Upper lobe of left lung (tissue), 4 donors: ENCODE measurements at regions not wholly inside any gene's neighbourhood (a gene's known extent, or its start where the extent isn't known, plus 50 kb on each side); places are given as distances from the start of the nearest gene placed in this dataset.

Source experiments
- EP300 ChIP-seq, 4 donors: sonication (generic); formaldehyde crosslinking; IDR thresholded peaks; one replicate each; pipeline ENCODE4 v1.5.1; 2017; ENCODE audit warnings: antibody characterized with exemption in 4 of 4, control low read depth in 2 of 4
- POLR2A ChIP-seq, 4 donors: fragments of 450-650 bp; IDR thresholded peaks; one replicate each; pipeline ENCODE4 v1.5.1; 2016 to 2017; ENCODE audit warnings: antibody characterized with exemption in 4 of 4, mild to moderate bottlenecking in 2 of 4
- POLR2AphosphoS5 ChIP-seq, 2 donors: sonication (generic); formaldehyde crosslinking; IDR thresholded peaks; one replicate each; pipeline ENCODE4 v1.5.1; 2017; ENCODE audit warnings: antibody characterized with exemption in 2 of 2
- TF ChIP-seq, protein P1 (sequence below), 6 experiments: fragments of 450-650 bp in 4 of 6; fragments of 200-600 bp in 2 of 6; sonication (generic) in 2 of 6; IDR thresholded peaks; one replicate each; pipeline ENCODE4 v1.5.1; 2016 to 2019; ENCODE audit warnings: antibody characterized with exemption in 6 of 6

DNA sequence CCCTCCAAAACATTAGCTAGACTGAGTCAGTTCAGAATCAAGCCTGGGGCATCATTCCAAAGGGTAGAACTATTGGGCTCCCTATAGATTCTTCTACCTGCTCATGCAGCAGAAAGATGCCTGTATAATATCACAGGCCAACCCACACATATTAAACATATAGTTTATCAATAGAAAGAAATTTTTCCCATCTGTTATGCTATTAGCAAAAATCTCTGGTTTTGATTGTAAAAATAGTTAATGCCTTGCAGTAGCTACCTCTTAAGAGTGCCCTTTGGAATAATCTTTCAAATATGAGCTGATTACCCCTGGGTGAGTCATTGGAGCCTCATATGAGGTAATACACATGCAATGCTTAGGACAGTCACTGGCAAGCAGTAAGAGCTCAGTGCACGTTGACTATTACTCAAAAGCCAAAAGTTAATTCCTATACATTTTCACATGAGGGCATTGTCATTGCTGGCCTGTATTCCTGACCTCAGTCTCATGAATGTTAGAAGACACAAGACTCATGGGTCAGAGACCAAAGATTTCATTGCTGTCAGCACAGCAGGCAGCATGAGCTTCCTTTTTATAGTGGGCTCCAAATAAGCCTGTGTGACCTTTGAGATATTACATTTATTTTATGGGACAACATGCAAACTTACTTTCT is 180.0 kb downstream of the FGFR2 start:
- TF ChIP-seq, protein P1, sequence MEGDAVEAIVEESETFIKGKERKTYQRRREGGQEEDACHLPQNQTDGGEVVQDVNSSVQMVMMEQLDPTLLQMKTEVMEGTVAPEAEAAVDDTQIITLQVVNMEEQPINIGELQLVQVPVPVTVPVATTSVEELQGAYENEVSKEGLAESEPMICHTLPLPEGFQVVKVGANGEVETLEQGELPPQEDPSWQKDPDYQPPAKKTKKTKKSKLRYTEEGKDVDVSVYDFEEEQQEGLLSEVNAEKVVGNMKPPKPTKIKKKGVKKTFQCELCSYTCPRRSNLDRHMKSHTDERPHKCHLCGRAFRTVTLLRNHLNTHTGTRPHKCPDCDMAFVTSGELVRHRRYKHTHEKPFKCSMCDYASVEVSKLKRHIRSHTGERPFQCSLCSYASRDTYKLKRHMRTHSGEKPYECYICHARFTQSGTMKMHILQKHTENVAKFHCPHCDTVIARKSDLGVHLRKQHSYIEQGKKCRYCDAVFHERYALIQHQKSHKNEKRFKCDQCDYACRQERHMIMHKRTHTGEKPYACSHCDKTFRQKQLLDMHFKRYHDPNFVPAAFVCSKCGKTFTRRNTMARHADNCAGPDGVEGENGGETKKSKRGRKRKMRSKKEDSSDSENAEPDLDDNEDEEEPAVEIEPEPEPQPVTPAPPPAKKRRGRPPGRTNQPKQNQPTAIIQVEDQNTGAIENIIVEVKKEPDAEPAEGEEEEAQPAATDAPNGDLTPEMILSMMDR (IDR thresholded peaks at IDR 0.05) = no peak
- TF ChIP-seq POLR2AphosphoS5 (IDR thresholded peaks at IDR 0.05) (no peak), POLR2A (IDR thresholded peaks at IDR 0.05) (no peak), EP300 (IDR thresholded peaks at IDR 0.05) (no peak)
